ENCODE measurements at regions not wholly inside any gene's neighbourhood (a gene's known extent, or its start where the extent isn't known, plus 50 kb on each side); places are given as distances from the start of the nearest gene placed in this dataset.

DNA sequence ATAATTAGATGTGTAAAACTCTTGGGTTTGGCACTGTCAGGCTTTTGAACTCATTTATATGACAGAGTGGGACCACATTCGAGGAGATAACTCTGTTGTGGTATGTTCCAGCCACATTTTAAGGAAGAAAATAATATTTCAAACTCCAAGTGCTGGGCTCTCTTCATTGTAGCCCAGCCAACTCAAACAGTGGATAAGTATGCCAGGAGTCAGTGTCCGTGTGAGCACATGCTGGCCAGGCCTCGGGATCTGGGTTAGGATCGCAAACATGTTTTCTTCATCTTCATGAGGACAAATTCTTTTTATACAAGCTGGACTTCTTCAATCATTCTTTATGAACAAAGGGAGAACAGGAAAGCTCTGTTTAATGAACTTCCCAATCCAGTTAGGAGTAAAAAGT is 497.5 kb downstream of the MAFB start:
- H3K27me3 ChIP-seq (ENCODE audit: insufficient read depth, low read length): no peaks in the 10 kb centered on the region
- H3K9me2 ChIP-seq (ENCODE audit: low read depth, low read length): no peaks in the 10 kb centered on the region
- H2AFZ ChIP-seq (ENCODE audit: low read length): no peak overlapping the region
- no peaks in the 10 kb centered on the region for H3K79me2 ChIP-seq (ENCODE audit: insufficient read depth, low read length)
- H3K9ac ChIP-seq (ENCODE audit: low read length): no peak overlapping the region
- TF ChIP-seq EZH2 (IDR thresholded peaks at IDR 0.05; ENCODE audit: borderline replicate concordance, low read length): no peak
- TF ChIP-seq, protein P1, sequence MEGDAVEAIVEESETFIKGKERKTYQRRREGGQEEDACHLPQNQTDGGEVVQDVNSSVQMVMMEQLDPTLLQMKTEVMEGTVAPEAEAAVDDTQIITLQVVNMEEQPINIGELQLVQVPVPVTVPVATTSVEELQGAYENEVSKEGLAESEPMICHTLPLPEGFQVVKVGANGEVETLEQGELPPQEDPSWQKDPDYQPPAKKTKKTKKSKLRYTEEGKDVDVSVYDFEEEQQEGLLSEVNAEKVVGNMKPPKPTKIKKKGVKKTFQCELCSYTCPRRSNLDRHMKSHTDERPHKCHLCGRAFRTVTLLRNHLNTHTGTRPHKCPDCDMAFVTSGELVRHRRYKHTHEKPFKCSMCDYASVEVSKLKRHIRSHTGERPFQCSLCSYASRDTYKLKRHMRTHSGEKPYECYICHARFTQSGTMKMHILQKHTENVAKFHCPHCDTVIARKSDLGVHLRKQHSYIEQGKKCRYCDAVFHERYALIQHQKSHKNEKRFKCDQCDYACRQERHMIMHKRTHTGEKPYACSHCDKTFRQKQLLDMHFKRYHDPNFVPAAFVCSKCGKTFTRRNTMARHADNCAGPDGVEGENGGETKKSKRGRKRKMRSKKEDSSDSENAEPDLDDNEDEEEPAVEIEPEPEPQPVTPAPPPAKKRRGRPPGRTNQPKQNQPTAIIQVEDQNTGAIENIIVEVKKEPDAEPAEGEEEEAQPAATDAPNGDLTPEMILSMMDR (IDR thresholded peaks at IDR 0.05; ENCODE audit: low read length): no peak
- no peak overlapping the region for H3K4me2 ChIP-seq (ENCODE audit: low read length)
- H3K9me3 ChIP-seq (ENCODE audit: low read length): no peaks in the 10 kb centered on the region
- no peaks in the 10 kb centered on the region for H3K36me3 ChIP-seq (ENCODE audit: insufficient read depth, low read length)
- H4K20me1 ChIP-seq (ENCODE audit: insufficient read depth, low read length): no peaks in the 10 kb centered on the region
- no peak overlapping the region for H3K4me3 ChIP-seq (ENCODE audit: low read depth, low read length, poor library complexity, severe bottlenecking)
- no peaks in the 10 kb centered on the region for H3F3A ChIP-seq (ENCODE audit: insufficient read depth, low read length)
- H3K4me1 ChIP-seq (ENCODE audit: insufficient read depth, low read length, severe bottlenecking): no peaks in the 10 kb centered on the region
- no peak overlapping the region for H3K27ac ChIP-seq (ENCODE audit: low read depth, low read length, poor library complexity, severe bottlenecking)

DNA sequence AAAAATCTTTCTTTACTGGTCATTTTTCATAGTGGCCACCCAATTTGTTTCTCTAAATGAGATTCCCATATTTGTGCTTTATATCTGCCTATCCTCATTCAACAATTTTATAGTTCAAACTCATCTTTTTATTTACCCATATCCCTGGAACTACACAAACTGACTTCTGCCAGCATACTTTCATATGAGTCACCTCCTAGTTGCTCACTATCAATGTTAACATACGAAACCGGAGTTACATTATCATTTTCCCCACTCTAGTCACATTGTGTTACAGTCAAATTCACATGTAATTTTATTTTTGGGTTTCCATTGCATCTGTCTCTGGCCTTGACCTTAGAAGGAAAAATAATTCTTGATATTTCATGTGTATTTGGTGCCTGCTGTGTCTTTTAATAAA is 499.4 kb downstream of the MAFB start:
- no peaks in the 10 kb centered on the region for H3K4me1 ChIP-seq (ENCODE audit: insufficient read depth, low read length, severe bottlenecking)
- H2AFZ ChIP-seq (ENCODE audit: low read length): no peak overlapping the region
- H3K9me3 ChIP-seq (ENCODE audit: low read length): no peaks in the 10 kb centered on the region
- no peak overlapping the region for H3K9ac ChIP-seq (ENCODE audit: low read length)
- H3K4me3 ChIP-seq (ENCODE audit: low read depth, low read length, poor library complexity, severe bottlenecking): no peak overlapping the region
- no peaks in the 10 kb centered on the region for H3F3A ChIP-seq (ENCODE audit: insufficient read depth, low read length)
- no peaks in the 10 kb centered on the region for H3K36me3 ChIP-seq (ENCODE audit: insufficient read depth, low read length)
- H4K20me1 ChIP-seq (ENCODE audit: insufficient read depth, low read length): no peaks in the 10 kb centered on the region
- H3K79me2 ChIP-seq (ENCODE audit: insufficient read depth, low read length): no peaks in the 10 kb centered on the region
- H3K9me2 ChIP-seq (ENCODE audit: low read depth, low read length): no peaks in the 10 kb centered on the region
- no peak overlapping the region for H3K27ac ChIP-seq (ENCODE audit: low read depth, low read length, poor library complexity, severe bottlenecking)
- TF ChIP-seq, protein P1 (IDR thresholded peaks at IDR 0.05; ENCODE audit: low read length): no peak
- no peak for TF ChIP-seq EZH2 (IDR thresholded peaks at IDR 0.05; ENCODE audit: borderline replicate concordance, low read length)
- no peak overlapping the region for H3K4me2 ChIP-seq (ENCODE audit: low read length)
- H3K27me3 ChIP-seq (ENCODE audit: insufficient read depth, low read length): no peaks in the 10 kb centered on the region

DNA sequence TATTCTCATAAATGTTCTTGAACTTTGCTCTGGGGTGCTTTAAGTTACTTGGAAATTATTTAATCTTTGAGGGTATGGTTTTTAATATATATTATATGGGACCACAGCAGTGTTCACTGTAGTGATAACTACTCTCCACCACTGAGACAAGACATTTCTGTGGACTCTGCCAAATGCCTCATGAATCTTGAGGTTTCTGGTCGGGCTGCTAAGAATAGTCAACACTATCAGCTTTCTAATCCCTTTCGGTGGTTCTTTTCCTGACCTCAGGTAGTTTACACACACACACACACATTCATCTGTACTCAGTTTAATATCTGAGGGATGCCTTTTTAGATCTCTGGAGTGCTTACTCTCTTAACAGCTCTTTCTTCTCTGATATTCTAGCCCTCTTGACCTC is 500.7 kb downstream of the MAFB start:
- Histone ChIP-seq H3K4me3 (ENCODE audit: low read depth, low read length, poor library complexity, severe bottlenecking) (no peak overlapping the region), H3K79me2 (ENCODE audit: insufficient read depth, low read length) (no peaks in the 10 kb centered on the region), H3K9ac (ENCODE audit: low read length) (no peak overlapping the region), H3K36me3 (ENCODE audit: insufficient read depth, low read length) (no peaks in the 10 kb centered on the region), H2AFZ (ENCODE audit: low read length) (no peak overlapping the region), H3K4me2 (ENCODE audit: low read length) (no peak overlapping the region), H3K27ac (ENCODE audit: low read depth, low read length, poor library complexity, severe bottlenecking) (no peak overlapping the region), H3F3A (ENCODE audit: insufficient read depth, low read length) (no peaks in the 10 kb centered on the region), H3K27me3 (ENCODE audit: insufficient read depth, low read length) (no peaks in the 10 kb centered on the region), H3K4me1 (ENCODE audit: insufficient read depth, low read length, severe bottlenecking) (no peaks in the 10 kb centered on the region), H3K9me3 (ENCODE audit: low read length) (no peaks in the 10 kb centered on the region), H4K20me1 (ENCODE audit: insufficient read depth, low read length) (no peaks in the 10 kb centered on the region), H3K9me2 (ENCODE audit: low read depth, low read length) (no peaks in the 10 kb centered on the region)
- TF ChIP-seq EZH2 (IDR thresholded peaks at IDR 0.05; ENCODE audit: borderline replicate concordance, low read length): no peak
- TF ChIP-seq, protein P1 (IDR thresholded peaks at IDR 0.05; ENCODE audit: low read length): no peak
